Upper lobe of right lung (tissue), 1 donor: ENCODE measurements at regions not wholly inside any gene's neighbourhood (a gene's known extent, or its start where the extent isn't known, plus 50 kb on each side); places are given as distances from the start of the nearest gene placed in this dataset.

ENCODE experiments used
- ATAC-seq: fragments of 200-7000 bp; cut with Tn5 transposase; one replicate; pipeline ENCODE4 v1.9.1; 2020; ENCODE audit warnings: mild to moderate bottlenecking, moderate library complexity
- DNase-seq: peaks from one replicate; pipeline ENCODE4 v3.0.0-alpha.2; 2020
- H3K27ac ChIP-seq: fragments of 200-600 bp; one replicate; pipeline ENCODE4 v1.8.0; 2022
- H3K27me3 ChIP-seq: fragments of 200-600 bp; one replicate; pipeline ENCODE4 v1.8.0; 2022; ENCODE audit warnings: mild to moderate bottlenecking
- H3K36me3 ChIP-seq: fragments of 200-600 bp; one replicate; pipeline ENCODE4 v1.8.0; 2022
- H3K4me1 ChIP-seq: fragments of 200-600 bp; one replicate; pipeline ENCODE4 v1.8.0; 2022
- H3K4me3 ChIP-seq: fragments of 200-600 bp; one replicate; pipeline ENCODE4 v1.8.0; 2022; ENCODE audit warnings: mild to moderate bottlenecking
- H3K9me3 ChIP-seq: fragments of 200-600 bp; one replicate; pipeline ENCODE4 v1.8.0; 2022
- intact Hi-C: fragments of 100-400 bp; cut with DNase I; formaldehyde crosslinking; loops from one replicate; pipeline ENCODE4 v1.11.0; 2022
- TF ChIP-seq, protein P1 (sequence below): fragments of 200-600 bp; IDR thresholded peaks from one replicate; pipeline ENCODE4 v1.8.0; 2022; ENCODE audit warnings: antibody characterized with exemption
- donor health status: DM: no; HTN: yes; CAD: no; lungs with severe emphysema.

DNA sequence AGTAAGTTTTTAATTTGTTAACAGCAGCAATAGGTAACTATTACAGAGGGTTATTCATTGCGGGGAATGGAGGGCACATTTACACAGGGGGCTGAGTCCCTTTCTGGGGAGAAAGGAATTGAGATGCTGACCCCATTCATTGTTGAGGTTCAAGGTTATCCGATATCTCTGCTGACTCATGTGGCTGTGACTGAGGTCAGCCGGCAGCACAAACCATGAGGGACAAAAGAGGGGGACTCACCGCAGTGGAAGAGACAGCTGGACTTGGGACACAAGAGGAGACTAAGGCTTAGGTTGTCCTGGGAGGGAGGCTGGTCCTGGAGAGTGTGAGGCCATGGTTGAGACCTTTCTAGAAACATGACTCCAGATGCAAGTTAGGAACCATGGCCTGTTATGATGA is 119.1 kb upstream of the XYLT1 start:
- TF ChIP-seq, protein P1, sequence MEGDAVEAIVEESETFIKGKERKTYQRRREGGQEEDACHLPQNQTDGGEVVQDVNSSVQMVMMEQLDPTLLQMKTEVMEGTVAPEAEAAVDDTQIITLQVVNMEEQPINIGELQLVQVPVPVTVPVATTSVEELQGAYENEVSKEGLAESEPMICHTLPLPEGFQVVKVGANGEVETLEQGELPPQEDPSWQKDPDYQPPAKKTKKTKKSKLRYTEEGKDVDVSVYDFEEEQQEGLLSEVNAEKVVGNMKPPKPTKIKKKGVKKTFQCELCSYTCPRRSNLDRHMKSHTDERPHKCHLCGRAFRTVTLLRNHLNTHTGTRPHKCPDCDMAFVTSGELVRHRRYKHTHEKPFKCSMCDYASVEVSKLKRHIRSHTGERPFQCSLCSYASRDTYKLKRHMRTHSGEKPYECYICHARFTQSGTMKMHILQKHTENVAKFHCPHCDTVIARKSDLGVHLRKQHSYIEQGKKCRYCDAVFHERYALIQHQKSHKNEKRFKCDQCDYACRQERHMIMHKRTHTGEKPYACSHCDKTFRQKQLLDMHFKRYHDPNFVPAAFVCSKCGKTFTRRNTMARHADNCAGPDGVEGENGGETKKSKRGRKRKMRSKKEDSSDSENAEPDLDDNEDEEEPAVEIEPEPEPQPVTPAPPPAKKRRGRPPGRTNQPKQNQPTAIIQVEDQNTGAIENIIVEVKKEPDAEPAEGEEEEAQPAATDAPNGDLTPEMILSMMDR: no peak
- no peaks in the 10 kb centered on the region for H3K4me1 ChIP-seq
- DNase-seq (no peak), ATAC-seq (no peak)
- H3K36me3 ChIP-seq: no peaks in the 10 kb centered on the region
- H3K27me3 ChIP-seq: no peaks in the 10 kb centered on the region
- no peaks in the 10 kb centered on the region for H3K9me3 ChIP-seq
- no peak overlapping the region for H3K27ac ChIP-seq
- intact Hi-C loops: no loop called here
- H3K4me3 ChIP-seq: no peak overlapping the region

DNA sequence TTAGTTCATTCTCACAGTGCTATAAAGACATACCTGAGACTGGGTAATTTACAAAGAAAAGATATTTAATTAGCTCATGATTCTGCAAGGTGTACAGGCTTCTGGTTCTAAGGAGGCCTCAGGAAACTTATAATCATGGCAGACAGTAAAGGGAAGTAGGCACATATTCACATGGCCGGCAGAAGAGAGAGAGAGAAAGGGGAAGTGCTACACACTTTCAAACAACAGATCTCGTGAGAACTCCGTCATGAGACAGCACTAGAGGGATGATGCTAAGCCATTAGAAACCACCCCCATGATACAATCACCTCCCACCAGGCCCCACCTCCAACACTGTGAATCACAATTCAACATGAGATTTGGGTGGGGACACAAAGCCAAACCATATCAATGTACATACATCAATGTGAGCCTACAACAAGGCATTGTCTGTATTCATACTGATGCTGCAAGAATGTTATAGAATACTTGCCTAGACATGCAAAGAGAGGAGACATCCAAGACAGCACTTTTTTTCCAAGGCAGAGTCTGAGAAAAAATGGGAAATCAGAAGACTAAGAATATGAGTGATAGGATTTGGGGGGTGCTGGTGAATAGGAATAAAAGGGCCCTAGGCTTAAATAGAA is 114.8 kb upstream of the XYLT1 start:
- H3K27me3 ChIP-seq: no peaks in the 10 kb centered on the region
- no peak for ATAC-seq
- TF ChIP-seq, protein P1: no peak
- H3K4me1 ChIP-seq: no peaks in the 10 kb centered on the region
- DNase-seq: no peak
- no peak overlapping the region for H3K4me3 ChIP-seq
- peaks cover 4% of the 10 kb centered on the region for H3K9me3 ChIP-seq
- no peaks in the 10 kb centered on the region for H3K36me3 ChIP-seq
- intact Hi-C loops: no loop called here
- H3K27ac ChIP-seq: no peak overlapping the region

DNA sequence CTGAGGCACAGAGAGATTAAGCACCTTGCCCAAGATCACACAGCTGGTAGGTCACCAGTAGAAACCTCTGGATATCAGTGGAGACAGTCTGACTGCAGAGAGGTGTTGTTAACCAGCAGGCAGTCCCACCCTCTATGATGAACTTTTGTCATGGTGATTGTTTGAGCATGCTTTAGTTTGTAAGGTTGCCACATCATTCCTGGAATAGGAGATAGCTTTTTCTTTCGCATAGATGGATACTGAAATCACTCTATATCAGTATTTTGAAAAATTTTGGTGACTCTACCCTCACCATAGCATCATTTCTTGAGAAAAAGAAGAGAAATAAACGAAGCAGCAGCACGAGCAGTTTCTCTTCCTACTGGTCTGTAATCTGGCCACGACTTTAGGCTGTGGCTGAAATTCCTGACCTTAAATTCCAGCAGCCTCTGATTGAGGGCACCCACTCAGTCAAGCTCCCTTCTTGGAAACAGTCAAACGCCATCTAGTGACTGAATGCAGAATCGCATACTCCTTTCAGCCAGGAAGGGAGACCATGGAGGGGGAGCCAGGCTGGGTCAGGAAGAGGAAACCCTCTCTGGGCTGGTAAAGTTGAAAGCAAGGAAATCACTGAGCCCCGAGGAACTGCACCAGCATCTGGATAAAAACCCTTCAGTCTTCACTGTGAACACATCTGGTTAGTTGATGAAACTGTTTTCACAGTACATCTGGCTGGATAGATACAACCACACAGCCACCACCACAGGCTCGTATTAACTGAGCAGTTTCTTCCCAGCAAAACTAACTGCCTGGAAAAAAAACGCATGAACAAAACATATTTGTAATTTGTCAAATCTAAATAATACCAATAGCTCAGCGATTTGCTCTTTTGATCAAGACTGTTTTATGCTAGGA is 108.5 kb upstream of the XYLT1 start:
- H3K36me3 ChIP-seq: no peaks in the 10 kb centered on the region
- peaks cover 4% of the 10 kb centered on the region for H3K9me3 ChIP-seq
- no peaks in the 10 kb centered on the region for H3K27me3 ChIP-seq
- DNase-seq (no peak), ATAC-seq (peak; percentile 96)
- H3K27ac ChIP-seq: no peak overlapping the region
- intact Hi-C loops: no loop called here
- H3K4me1 ChIP-seq: no peaks in the 10 kb centered on the region
- TF ChIP-seq, protein P1: peak; percentile 89
- H3K4me3 ChIP-seq: no peak overlapping the region

DNA sequence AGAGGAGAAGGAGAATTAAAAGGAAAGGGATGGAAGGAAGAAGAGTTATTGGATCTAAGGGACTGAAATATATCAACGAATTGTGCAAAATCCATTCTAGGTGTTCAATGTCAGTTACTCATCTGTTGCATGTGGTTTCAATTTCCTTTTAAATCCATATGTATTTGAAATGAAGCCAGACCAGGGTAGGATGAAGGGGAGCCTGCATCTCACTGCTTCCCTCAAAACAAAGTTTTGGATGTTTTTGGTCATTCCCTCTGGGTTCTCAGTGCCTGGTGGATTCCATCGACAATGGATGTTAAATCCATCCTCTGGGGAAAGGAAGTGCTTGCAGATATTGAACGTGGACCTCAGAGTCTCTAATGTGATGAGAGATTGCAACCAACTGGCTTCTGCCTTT is 103.5 kb upstream of the XYLT1 start:
- Histone ChIP-seq H3K4me3 (no peak overlapping the region), H3K27ac (no peak overlapping the region), H3K27me3 (no peaks in the 10 kb centered on the region), H3K36me3 (no peaks in the 10 kb centered on the region), H3K4me1 (no peaks in the 10 kb centered on the region), H3K9me3 (no peaks in the 10 kb centered on the region)
- intact Hi-C loops: no loop called here
- TF ChIP-seq, protein P1: no peak
- DNase-seq (no peak), ATAC-seq (no peak)

DNA sequence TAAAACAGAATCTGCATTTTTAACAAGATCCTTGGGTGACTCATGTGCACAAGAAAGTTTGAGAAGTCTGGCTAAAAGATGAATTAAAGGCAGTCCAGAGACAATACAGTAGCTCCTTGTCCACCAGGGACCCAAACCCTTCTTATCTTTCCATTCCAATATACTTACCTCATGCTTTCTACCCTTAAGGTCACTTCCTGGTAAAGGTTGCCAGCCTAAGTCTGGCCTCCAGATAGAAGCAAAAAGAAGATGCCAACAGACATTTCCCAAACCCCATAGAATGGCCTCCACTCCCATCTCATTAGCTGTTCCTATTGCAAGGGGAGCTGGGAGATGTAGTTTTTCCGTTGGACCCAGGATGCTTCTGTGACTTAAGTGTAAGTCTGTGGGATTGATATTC is 101.4 kb upstream of the XYLT1 start:
- TF ChIP-seq, protein P1: no peak
- no peak overlapping the region for H3K4me3 ChIP-seq
- H3K36me3 ChIP-seq: no peaks in the 10 kb centered on the region
- DNase-seq (no peak), ATAC-seq (no peak)
- intact Hi-C loops: no loop called here
- H3K4me1 ChIP-seq: no peaks in the 10 kb centered on the region
- no peaks in the 10 kb centered on the region for H3K27me3 ChIP-seq
- no peaks in the 10 kb centered on the region for H3K9me3 ChIP-seq
- no peak overlapping the region for H3K27ac ChIP-seq
